H1 (cell line): ENCODE measurements at regions not wholly inside any gene's neighbourhood (a gene's known extent, or its start where the extent isn't known, plus 50 kb on each side); places are given as distances from the start of the nearest gene placed in this dataset.

Experiments
- CTCF ChIA-PET: fragments of 300-600 bp; sonication (Branson Sonifier 250); formaldehyde crosslinking; loops from one replicate; lab custom pipeline; 2021; ENCODE audit not compliant: partially characterized antibody; lab: Charles Lee
- POLR2A ChIA-PET: fragments of 300-600 bp; sonication (Branson Sonifier 250); formaldehyde crosslinking; loops from one replicate; lab custom pipeline; 2021; ENCODE audit warnings: inconsistent platforms; ENCODE audit not compliant: partially characterized antibody; lab: Charles Lee
- DNase-seq, 2 experiments: peaks; one replicate each; pipeline versions ENCODE4 v3.0.0 to v3.0.0-alpha.2; 2010 to 2022; ENCODE audit warnings: low spot score in 2 of 2, low read depth in 1 of 2, mixed read lengths in 1 of 2
- FAIRE-seq: peaks from 2 replicates; lab custom pipeline; 2011; peaks lifted over from hg19 to GRCh38; lab: Jason Lieb, UNC
- H2AFZ ChIP-seq: 2 replicates; pipeline ENCODE4 v1.8.1; 2012; ENCODE audit warnings: low read length, inconsistent platforms
- H2AK5ac ChIP-seq: 2 replicates; pipeline ENCODE4 v1.6.1; 2013; ENCODE audit warnings: low read depth, low read length
- H2BK120ac ChIP-seq: replicated peaks from 2 replicates; pipeline ENCODE3; 2013; ENCODE audit warnings: low read depth, low read length, inconsistent platforms
- H2BK12ac ChIP-seq: 2 replicates; pipeline ENCODE4 v1.6.1; 2013; ENCODE audit warnings: low read depth, low read length
- H2BK15ac ChIP-seq: 2 replicates; pipeline ENCODE4 v1.6.1; 2013; ENCODE audit warnings: low read length
- H2BK20ac ChIP-seq: 2 replicates; pipeline ENCODE4 v1.6.1; 2013; ENCODE audit warnings: low read length
- H2BK5ac ChIP-seq: 2 replicates; pipeline ENCODE4 v1.6.1; 2013; ENCODE audit warnings: low read depth, low read length
- H3K14ac ChIP-seq: 2 replicates; pipeline ENCODE4 v1.6.1; 2013; ENCODE audit warnings: inconsistent platforms; ENCODE audit not compliant: insufficient read length
- H3K18ac ChIP-seq: 2 replicates; pipeline ENCODE4 v1.6.1; 2013; ENCODE audit warnings: low read length; ENCODE audit errors: extremely low read depth
- H3K23ac ChIP-seq: 2 replicates; pipeline ENCODE4 v1.6.1; 2013; ENCODE audit warnings: inconsistent platforms; ENCODE audit not compliant: insufficient read length
- H3K23me2 ChIP-seq: 2 replicates; pipeline ENCODE4 v1.6.1; 2013; ENCODE audit warnings: low read depth, low read length
- H3K27ac ChIP-seq: 2 replicates; pipeline ENCODE4 v1.6.1; 2011; ENCODE audit warnings: low read depth, low read length, inconsistent platforms
- H3K27me3 ChIP-seq, 4 experiments: replicated peaks in 1 of 4; 1 replicate in 1 of 4; 2 replicates in 3 of 4; pipeline versions ENCODE4 v1.6.1 to v1.8.1; 2011 to 2013; ENCODE audit warnings: low read length in 3 of 4, mild to moderate bottlenecking in 3 of 4, inconsistent platforms in 2 of 4, mixed read lengths in 2 of 4, moderate library complexity in 1 of 4; ENCODE audit not compliant: control insufficient read depth in 3 of 4, insufficient read depth in 3 of 4; ENCODE audit errors: extremely low read depth in 1 of 4
- H3K36me3 ChIP-seq, 4 experiments: 2 replicates each; pipeline versions ENCODE4 v1.6.1 to v1.8.1; 2011 to 2013; ENCODE audit warnings: mild to moderate bottlenecking in 4 of 4, low read length in 3 of 4, moderate library complexity in 2 of 4, control low read depth in 1 of 4, inconsistent platforms in 1 of 4; ENCODE audit not compliant: insufficient read depth in 4 of 4, control insufficient read depth in 2 of 4
- H3K4ac ChIP-seq: replicated peaks from 2 replicates; pipeline ENCODE3; 2013; ENCODE audit warnings: low read length, low read depth, mixed read lengths, inconsistent platforms; ENCODE audit not compliant: insufficient read length
- H3K4me1 ChIP-seq, 4 experiments: replicated peaks in 1 of 4; 1 replicate in 1 of 4; 2 replicates in 3 of 4; pipeline versions ENCODE4 v1.6.1 to v1.8.1; 2011 to 2013; ENCODE audit warnings: low read length in 3 of 4, inconsistent platforms in 2 of 4, mixed read lengths in 1 of 4; ENCODE audit not compliant: insufficient read depth in 4 of 4, control insufficient read depth in 3 of 4
- H3K4me2 ChIP-seq, 2 experiments: 2 replicates each; pipeline versions ENCODE4 v1.6.1 to v1.8.1; 2011 to 2013; ENCODE audit warnings: low read depth in 2 of 2, low read length in 2 of 2, control low read depth in 1 of 2, inconsistent platforms in 1 of 2, mild to moderate bottlenecking in 1 of 2; ENCODE audit not compliant: insufficient read depth in 1 of 2
- H3K4me3 ChIP-seq, 4 experiments: fragments of 200-600, 300-600 bp in 1 of 4; sonication (generic), shearing (Covaris generic), sonication (Bioruptor Twin) in 1 of 4; 2 replicates each; pipeline versions ENCODE4 v1.5.1 to v1.8.1; 2011 to 2016; ENCODE audit warnings: low read length in 4 of 4, low read depth in 3 of 4, control low read depth in 2 of 4, inconsistent platforms in 2 of 4, mild to moderate bottlenecking in 2 of 4, mixed read lengths in 1 of 4, moderate library complexity in 1 of 4; ENCODE audit not compliant: insufficient read depth in 2 of 4; ENCODE audit errors: extremely low read depth in 1 of 4
- H3K56ac ChIP-seq: replicated peaks from 2 replicates; pipeline ENCODE3; 2013; ENCODE audit warnings: low read depth, mild to moderate bottlenecking, mixed read lengths, low read length, inconsistent platforms; ENCODE audit not compliant: insufficient read length
- H3K79me1 ChIP-seq: 2 replicates; pipeline ENCODE4 v1.6.1; 2013; ENCODE audit warnings: low read depth, low read length, control low read depth
- H3K79me2 ChIP-seq, 2 experiments: 2 replicates each; pipeline versions ENCODE4 v1.6.1 to v1.8.1; 2012 to 2013; ENCODE audit warnings: low read length in 2 of 2, mild to moderate bottlenecking in 2 of 2, inconsistent platforms in 1 of 2; ENCODE audit not compliant: insufficient read depth in 2 of 2, control insufficient read depth in 1 of 2
- H3K9ac ChIP-seq, 4 experiments: replicated peaks in 1 of 4; 1 replicate in 1 of 4; 2 replicates in 3 of 4; pipeline versions ENCODE4 v1.6.1 to v1.8.1; 2011 to 2013; ENCODE audit warnings: low read depth in 3 of 4, low read length in 3 of 4, control low read depth in 2 of 4, mild to moderate bottlenecking in 2 of 4, moderate library complexity in 2 of 4, inconsistent platforms in 1 of 4; ENCODE audit errors: extremely low read depth in 1 of 4
- H3K9me3 ChIP-seq, 2 experiments: 2 replicates each; pipeline versions ENCODE4 v1.6.1 to v1.8.1; 2012 to 2013; ENCODE audit warnings: mild to moderate bottlenecking in 2 of 2, moderate library complexity in 2 of 2, control low read depth in 1 of 2, inconsistent platforms in 1 of 2, low read depth in 1 of 2, low read length in 1 of 2, mixed read lengths in 1 of 2; ENCODE audit not compliant: insufficient read depth in 2 of 2
- H4K20me1 ChIP-seq, 2 experiments: replicated peaks in 1 of 2; 2 replicates each; pipeline versions ENCODE3 to v1.8.1; 2011 to 2013; ENCODE audit warnings: inconsistent platforms in 2 of 2, low read length in 2 of 2, mild to moderate bottlenecking in 1 of 2; ENCODE audit not compliant: insufficient read depth in 2 of 2, control insufficient read depth in 1 of 2
- H4K5ac ChIP-seq: 2 replicates; pipeline ENCODE4 v1.6.1; 2013; ENCODE audit warnings: low read length, low read depth, mixed read lengths, inconsistent platforms; ENCODE audit not compliant: insufficient read length
- H4K8ac ChIP-seq: 2 replicates; pipeline ENCODE4 v1.8.0; 2013; ENCODE audit warnings: mild to moderate bottlenecking, moderate library complexity, low read length, inconsistent platforms; ENCODE audit not compliant: insufficient read depth; ENCODE audit errors: extremely low read depth
- H4K91ac ChIP-seq: replicated peaks from 2 replicates; pipeline ENCODE3; 2013; ENCODE audit warnings: low read length, mixed read lengths, inconsistent platforms; ENCODE audit not compliant: insufficient read length
- CBX5 ChIP-seq: fragments of 300-800, 300-1000 bp; sonication (generic); IDR thresholded peaks from 2 replicates; pipeline ENCODE4 v1.7.1; 2016; ENCODE audit warnings: antibody characterized with exemption, low read length, low read depth
- EGR1 ChIP-seq: IDR thresholded peaks from 2 replicates; pipeline ENCODE4 v1.6.1; 2011; ENCODE audit warnings: low read depth, low read length, borderline replicate concordance
- GABPA ChIP-seq: IDR thresholded peaks from 2 replicates; pipeline ENCODE4 v1.6.1; 2011; ENCODE audit warnings: mild to moderate bottlenecking, low read length, moderate library complexity, borderline replicate concordance; ENCODE audit not compliant: insufficient read depth
- GTF2F1 ChIP-seq: IDR thresholded peaks from 2 replicates; pipeline ENCODE4 v1.6.1; 2012; ENCODE audit warnings: low read depth, low read length, improper control_type of control experiment, borderline replicate concordance
- KDM1A ChIP-seq: fragments of 200-600, 300-600 bp; sonication (generic); IDR thresholded peaks from 2 replicates; pipeline ENCODE4 v1.7.1; 2016; ENCODE audit warnings: mild to moderate bottlenecking, low read length, borderline replicate concordance
- KDM5A ChIP-seq: fragments of 200-600 bp; IDR thresholded peaks from 2 replicates; pipeline ENCODE4 v1.7.1; 2012; ENCODE audit warnings: mild to moderate bottlenecking, low read length, inconsistent platforms, mixed read lengths
- NRF1 ChIP-seq: IDR thresholded peaks from 2 replicates; pipeline ENCODE4 v1.6.1; 2011; ENCODE audit warnings: mild to moderate bottlenecking, low read depth, low read length, improper control_type of control experiment
- PHF8 ChIP-seq: fragments of 200-600 bp; sonication (generic); conservative IDR thresholded peaks from 2 replicates; pipeline ENCODE4 v1.7.1; 2012; ENCODE audit warnings: low read depth, mild to moderate bottlenecking, inconsistent platforms, low read length, moderate library complexity
- RBBP5 ChIP-seq: IDR thresholded peaks from 2 replicates; pipeline ENCODE4 v1.7.1; 2012; ENCODE audit warnings: low read depth, mild to moderate bottlenecking, inconsistent platforms, low read length, moderate library complexity, borderline replicate concordance
- RNF2 ChIP-seq: fragments of 200-900, 300-1000 bp; sonication (generic); IDR thresholded peaks from 2 replicates; pipeline ENCODE4 v1.7.1; 2016; ENCODE audit warnings: borderline replicate concordance, low read depth, mild to moderate bottlenecking, antibody characterized with exemption, low read length; ENCODE audit not compliant: poor library complexity, severe bottlenecking; ENCODE audit errors: missing control alignments
- SIRT6 ChIP-seq: IDR thresholded peaks from one replicate; pipeline ENCODE4 v1.7.1; 2012; ENCODE audit warnings: low read length, inconsistent platforms
- SP1 ChIP-seq: IDR thresholded peaks from 2 replicates; pipeline ENCODE4 v1.6.1; 2011; ENCODE audit warnings: low read depth, low read length
- TAF7 ChIP-seq: optimal IDR thresholded peaks from 2 replicates; pipeline ENCODE3; 2011; ENCODE audit warnings: low read depth, mild to moderate bottlenecking, inconsistent platforms, low read length, moderate library complexity, borderline replicate concordance
- TBP ChIP-seq: IDR thresholded peaks from 2 replicates; pipeline ENCODE4 v1.6.1; 2011; ENCODE audit warnings: low read depth, low read length, improper control_type of control experiment
- TEAD4 ChIP-seq: IDR thresholded peaks from 2 replicates; pipeline ENCODE4 v1.6.1; 2012; ENCODE audit warnings: low read depth, low read length, inconsistent platforms, mixed read lengths
- WGBS, 2 experiments: shearing (Covaris generic) in 1 of 2; methylation state at CpG; one replicate each; pipeline versions ENCODE4 v1.1.6 to v1.1.7; 2013 to 2015; ENCODE audit warnings: low lambda C conversion rate in 2 of 2, mixed read lengths in 2 of 2, inconsistent platforms in 1 of 2, low coverage in 1 of 2, missing lambda C conversion rate in 1 of 2; ENCODE audit not compliant: insufficient replicate concordance in 2 of 2, insufficient coverage in 1 of 2, insufficient read length in 1 of 2; ENCODE audit errors: extremely low coverage in 1 of 2, missing lambda C conversion rate in 1 of 2; 5-methylcytosine and 5-hydroxymethylcytosine counted together

DNA sequence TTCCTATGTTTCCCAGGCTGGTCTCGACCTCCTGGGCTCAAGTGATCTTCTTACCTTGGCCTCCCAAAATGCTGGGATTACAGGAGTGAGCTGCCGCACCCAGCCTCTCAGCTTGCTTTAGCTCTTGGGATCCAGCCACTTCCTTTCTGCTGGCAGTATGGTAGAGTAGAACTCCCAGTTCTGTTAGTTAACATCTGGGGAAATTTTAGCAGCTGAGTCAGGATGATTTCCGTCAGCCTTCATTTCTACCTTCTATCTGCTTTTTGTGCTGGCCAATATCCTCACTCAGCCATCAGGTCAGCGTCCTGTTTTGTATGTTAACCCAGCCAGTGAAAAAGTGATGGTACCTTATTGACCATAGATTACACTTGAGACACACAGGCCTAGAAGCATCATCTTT, 59.3 kb upstream of the GPC4 start:
- POLR2A ChIA-PET = no interaction called here
- H3K4ac ChIP-seq = no peak overlapping the region
- 80% methylated on average over 3 of the region's 4 CpGs; no CpG with 5 or more reads in 1 of the 2 experiments for WGBS, 2 experiments
- no peak for TF ChIP-seq SIRT6
- TF ChIP-seq RNF2 = no peak
- no peak for TF ChIP-seq RBBP5
- no peak for TF ChIP-seq TAF7
- TF ChIP-seq SP1 = no peak
- TF ChIP-seq PHF8 = no peak
- TF ChIP-seq GTF2F1 = no peak
- TF ChIP-seq TEAD4 = no peak
- no peak for TF ChIP-seq GABPA
- no peak for TF ChIP-seq KDM1A
- no peak for TF ChIP-seq TBP
- no peak for TF ChIP-seq CBX5
- no peak for TF ChIP-seq KDM5A
- TF ChIP-seq EGR1 = no peak
- no peak for TF ChIP-seq NRF1

More for the DNA sequence above, 59.3 kb upstream of the GPC4 start:
- Histone ChIP-seq H3K79me1 (no peaks in the 10 kb centered on the region), H3K18ac (no peak overlapping the region), H3K79me2 (no peaks in the 10 kb centered on the region), H3K23ac (no peak overlapping the region), H3K23me2 (no peaks in the 10 kb centered on the region), H3K4me2 (no peak overlapping the region), H3K36me3 (no peaks in the 10 kb centered on the region), H3K27ac (no peak overlapping the region), H4K8ac (no peak overlapping the region), H2BK12ac (no peak overlapping the region), H2BK20ac (no peak overlapping the region), H3K9me3 (no peaks in the 10 kb centered on the region), H4K91ac (no peak overlapping the region), H2AK5ac (no peak overlapping the region), H2BK15ac (no peak overlapping the region), H3K27me3 (no peaks in the 10 kb centered on the region), H3K9ac (no peak overlapping the region), H3K4me1 (no peaks in the 10 kb centered on the region), H3K4me3 (no peak overlapping the region), H2BK5ac (no peak overlapping the region), H3K56ac (no peak overlapping the region), H4K5ac (no peak overlapping the region), H2AFZ (no peak overlapping the region), H4K20me1 (no peaks in the 10 kb centered on the region), H3K14ac (no peak overlapping the region), H2BK120ac (no peak overlapping the region)
- CTCF ChIA-PET = interaction anchor here (0.6 to 0.7 kb wide), 2 partner anchors 56 to 140 kb away, joined by 3 read pairs; no protein-coding TSS in a partner anchor
- DNase-seq (no peak), FAIRE-seq (no peak)
